ENCODE measurements at regions not wholly inside any gene's neighbourhood (a gene's known extent, or its start where the extent isn't known, plus 50 kb on each side); places are given as distances from the start of the nearest gene placed in this dataset.

- TF ChIP-seq HCFC1 (IDR thresholded peaks at IDR 0.05; ENCODE audit: low read depth, low read length) (no peak), CTCF (CRISPR knock-in tag; IDR thresholded peaks at IDR 0.05) (no peak), NCOA1 (CRISPR knock-in tag; IDR thresholded peaks at IDR 0.05) (no peak)
Measured at GRCh38 chr4:102416765-102417164, 71.5 kb upstream of the SLC39A8 start.

Data from HepG2 (cell line).